G401 (cell line): ENCODE measurements at regions not wholly inside any gene's neighbourhood (a gene's known extent, or its start where the extent isn't known, plus 50 kb on each side); places are given as distances from the start of the nearest gene placed in this dataset.
A peak's percentile ranks its signal among the peaks of the same experiment; 100 is the strongest.

Experiments
- DNase-seq: peaks from one replicate; pipeline ENCODE4 v3.0.0-alpha.2; 2015; ENCODE audit warnings: low spot score
- in situ Hi-C: cut with HindIII; loops from 2 replicates; pipeline ENCODE4 v1.10.0; 2016; ENCODE audit warnings: low sequenced_read_pairs, mixed read lengths

DNA sequence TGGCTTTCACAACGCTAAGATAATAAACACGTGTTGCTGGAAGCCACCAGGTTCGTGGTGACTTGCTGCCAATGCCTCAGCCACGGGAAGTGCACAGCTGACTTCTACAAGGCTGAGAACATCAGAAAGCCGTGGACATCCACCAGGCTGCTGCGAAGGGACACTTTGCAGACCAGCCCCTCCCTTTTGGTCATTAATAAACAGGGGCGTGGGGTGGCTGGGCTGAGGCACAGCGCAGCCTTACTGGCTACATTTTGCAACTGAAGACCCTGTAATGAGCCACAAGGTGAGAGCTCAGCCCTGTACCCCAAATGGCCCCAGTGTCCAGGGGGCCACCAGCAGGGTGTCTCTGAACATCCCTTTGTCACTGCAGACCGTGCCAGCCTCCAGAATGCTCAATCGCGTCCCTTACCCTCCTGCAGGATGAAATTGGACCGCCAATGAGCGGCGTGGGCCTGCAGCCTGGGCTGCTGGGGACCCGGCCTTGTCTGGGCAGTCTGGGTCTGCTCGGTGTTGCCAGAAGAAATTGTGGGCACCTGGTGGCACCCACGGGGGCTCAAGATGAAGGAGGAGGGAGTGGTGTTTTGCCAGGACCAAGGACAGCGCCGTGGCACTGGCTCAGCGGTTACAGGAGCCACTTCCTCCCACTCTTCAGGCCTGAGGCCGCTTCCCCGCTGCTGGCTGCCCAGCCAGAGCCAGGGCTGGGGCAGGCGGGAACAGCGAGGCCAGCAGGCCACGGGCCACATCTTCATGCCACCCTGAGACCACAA, 181.9 kb downstream of the CTTN start:
- in situ Hi-C loops = no loop called here
- no peak for DNase-seq

DNA sequence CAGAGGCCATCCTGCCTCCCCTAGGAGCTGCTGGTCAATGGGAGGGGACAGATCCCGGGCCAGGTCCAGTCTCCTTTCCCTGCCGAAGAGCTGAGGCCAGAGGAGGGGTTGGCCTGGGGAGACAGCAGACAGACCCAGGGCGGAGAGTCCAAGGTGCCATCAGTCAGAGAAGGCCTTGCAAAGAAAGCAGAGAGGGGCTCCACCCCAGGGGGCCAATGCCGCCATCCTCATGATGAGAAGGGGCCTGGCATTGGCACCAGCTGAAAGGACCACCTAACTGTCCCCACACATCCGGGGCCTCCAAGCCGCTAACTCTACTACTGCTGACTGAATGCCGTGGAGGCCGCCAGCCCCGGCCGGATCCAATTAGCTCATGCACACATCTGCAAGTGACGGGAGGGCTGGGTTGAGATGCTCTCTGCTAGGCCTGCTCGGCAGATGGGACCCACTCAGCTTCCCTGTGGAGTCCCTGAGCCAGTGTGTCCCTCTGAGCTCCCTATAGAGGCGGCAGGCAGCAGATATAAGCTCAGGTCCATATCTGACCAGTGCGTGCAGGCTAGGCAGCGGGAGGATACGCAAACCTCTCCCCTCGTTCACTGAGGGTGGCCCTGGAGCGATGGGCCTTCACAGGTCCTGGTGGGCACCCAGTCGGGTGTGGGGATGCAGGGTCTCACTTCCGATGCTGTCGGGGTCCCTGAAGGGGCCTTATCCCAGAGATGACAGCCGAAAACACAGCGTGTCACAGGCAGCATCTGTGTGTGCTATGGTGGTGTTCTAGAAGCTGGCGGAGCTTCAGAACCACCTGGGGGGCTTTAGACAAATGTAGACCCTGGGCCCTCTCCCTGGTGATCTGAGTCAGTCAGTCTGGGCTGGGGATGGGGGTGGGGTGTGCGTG, 183.9 kb downstream of the CTTN start:
- DNase-seq = no peak
- in situ Hi-C loops = no loop called here

DNA sequence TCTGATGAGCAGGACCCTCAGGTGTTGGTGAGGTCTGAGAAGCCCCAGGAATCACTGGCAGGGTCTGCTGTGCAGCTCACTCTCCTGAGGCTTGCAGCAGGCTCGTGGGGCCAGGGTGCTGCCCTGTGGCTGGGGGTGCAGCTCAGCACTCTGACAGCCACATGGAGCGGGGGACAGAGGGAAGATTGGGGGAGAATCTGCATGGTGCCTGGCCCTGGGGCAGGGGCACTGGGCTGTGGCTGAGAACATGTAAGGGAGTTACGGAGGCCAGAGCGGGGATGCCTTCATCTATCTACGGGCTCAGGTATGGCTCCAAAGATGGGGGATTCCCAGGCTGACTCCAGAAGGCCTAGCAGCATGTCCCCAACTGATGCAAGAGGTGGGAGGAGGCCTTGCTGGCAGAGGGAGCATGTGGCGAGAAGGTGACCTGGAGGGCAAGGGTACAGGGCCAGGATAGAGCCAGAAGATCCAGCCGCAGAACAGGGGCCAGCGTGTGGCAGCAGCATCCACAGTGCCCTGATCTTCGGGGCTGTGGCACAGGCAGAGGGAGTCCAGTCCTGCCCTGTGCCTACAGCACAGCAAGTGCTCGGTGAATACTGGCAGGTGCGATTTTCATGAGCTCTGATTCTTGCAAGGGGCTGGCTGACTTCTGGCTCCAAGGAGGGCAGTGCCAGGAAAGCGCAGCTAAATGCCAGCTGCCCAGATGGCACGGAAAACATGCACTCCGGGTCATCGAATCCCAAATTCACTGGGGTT, 184.7 kb downstream of the CTTN start:
- peak; percentile 85 for DNase-seq
- in situ Hi-C loops = no loop called here

DNA sequence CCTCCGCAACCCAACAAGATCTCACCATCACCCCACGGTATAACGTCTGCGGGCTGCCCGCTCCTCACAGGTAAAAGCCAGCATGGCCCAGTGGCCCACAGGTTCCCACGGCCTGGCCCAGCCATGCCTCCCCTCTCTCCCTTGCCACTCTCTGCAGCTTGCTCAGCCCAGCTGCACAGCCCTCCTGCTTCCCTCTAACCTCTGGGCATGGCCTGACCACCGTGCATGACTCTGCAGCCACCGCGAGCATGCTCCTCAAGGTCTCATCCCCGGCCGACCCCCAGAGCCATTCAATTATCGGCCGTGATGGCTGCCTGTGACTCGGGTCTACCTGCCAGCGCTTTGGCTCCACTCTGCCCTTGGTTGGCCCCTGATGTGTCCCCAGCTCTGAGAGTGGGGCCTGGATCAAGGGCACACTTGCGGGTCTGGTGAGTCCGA, 185.5 kb downstream of the CTTN start:
- in situ Hi-C loops = no loop called here

DNA sequence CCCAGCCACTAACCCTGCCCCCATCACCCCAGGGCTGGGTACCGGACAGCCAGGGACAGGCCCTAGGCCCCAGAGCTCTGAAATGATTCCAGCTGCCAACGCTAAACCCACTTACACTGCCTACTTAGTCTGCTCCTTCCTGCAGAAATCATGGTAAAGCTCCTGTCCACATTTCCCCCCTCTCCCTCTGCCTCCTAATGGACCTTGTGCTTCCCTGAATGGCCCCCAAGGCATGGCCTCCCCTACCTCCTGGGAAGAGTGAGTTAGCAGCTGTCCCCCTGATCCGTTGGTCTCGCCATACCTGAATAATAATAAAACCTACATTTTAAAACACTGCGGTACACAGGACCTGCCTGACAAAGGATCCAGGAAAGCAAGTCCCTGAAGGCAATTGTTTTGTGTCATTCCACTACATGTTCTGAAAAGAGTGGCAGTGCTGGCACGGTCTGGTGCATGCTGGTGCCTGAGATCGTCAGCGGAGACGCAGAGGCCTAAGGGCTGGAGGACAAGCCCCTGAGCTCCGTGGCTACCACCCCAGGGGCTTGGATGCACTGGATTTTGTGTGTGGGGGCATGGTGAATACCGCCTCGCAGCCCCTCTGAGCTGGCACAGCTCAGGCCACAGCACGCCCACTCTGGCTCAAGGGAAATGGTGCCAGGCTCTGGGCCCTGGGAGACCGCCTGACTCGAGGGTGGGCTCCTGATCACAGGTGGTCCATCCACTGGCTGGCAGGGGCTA, 186.3 kb downstream of the CTTN start:
- in situ Hi-C loops = no loop called here
- DNase-seq = peak; percentile 28

More for the DNA sequence above, 185.5 kb downstream of the CTTN start:
- no peak for DNase-seq

DNA sequence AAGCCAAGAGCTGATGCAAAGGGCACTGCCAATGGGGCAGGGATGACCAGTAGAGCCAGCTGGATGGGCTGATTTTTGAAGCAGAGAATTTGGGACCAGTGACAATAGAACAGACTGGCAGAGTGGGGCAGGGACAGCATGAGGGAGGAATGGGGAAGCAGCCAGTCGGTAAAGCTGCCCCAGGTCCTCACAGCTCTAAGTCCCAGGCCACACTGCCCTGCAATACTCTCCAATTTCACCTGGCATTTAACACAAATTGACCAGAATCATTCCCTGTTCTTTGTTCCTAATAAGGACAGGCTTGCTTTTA, 186.9 kb downstream of the CTTN start:
- in situ Hi-C loops = no loop called here

DNA sequence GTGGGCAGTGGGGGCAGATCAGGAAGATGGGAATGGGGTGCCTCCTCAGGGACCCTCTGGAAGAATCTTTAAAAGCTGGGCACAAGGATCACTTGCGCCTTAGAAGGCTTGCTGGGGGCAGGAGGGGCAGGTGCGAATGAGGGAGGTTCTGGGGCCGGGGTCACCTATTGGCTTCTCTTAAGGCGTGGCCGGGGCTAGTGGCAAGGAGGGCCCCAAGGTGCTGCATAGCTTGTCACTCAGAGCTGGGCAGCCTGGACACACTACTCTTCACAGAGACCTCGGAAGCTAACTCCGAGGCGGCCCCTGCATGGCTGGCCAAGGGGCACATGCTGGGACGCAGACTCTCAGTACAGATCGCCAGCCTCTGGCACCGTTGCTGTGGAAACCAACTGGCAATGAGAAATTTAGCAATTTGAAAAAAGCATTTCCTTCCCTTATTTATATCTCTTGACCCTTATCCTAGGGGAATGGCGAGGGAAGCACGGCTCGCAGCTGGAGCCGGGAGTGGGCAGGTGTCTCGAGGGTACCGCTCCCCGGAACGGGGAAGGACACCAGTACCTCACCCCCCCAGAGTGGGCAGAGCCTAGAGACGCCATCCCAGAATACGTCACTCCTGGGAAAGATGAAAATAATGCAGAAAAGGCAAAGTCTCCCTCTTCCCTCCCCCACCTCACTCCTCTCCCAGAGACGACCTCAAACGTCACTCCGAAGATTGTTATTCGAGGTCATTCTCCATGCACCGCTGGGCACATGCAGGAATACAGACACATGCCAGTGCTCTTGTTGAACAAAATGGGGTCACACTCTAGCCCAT, 188.1 kb downstream of the CTTN start:
- in situ Hi-C loops = no loop called here
- DNase-seq = no peak

More for the DNA sequence above, 186.9 kb downstream of the CTTN start:
- peak; percentile 83 for DNase-seq

DNA sequence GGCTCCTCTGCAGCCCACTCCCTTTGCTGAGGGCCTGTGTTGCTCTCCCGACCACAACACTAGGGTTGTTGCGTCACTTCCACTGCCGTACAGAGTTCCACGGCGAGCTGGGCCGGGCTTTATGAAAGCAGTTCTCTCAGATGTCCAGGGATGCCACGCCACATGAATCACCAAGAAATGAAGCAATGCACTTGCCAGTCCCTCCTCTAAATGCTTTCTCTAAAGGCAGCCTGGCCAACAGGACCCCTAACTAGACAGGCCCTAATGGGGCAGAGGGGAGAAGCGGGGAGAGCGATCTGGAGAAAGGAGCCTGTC, 188.7 kb downstream of the CTTN start:
- in situ Hi-C loops = no loop called here
- no peak for DNase-seq

DNA sequence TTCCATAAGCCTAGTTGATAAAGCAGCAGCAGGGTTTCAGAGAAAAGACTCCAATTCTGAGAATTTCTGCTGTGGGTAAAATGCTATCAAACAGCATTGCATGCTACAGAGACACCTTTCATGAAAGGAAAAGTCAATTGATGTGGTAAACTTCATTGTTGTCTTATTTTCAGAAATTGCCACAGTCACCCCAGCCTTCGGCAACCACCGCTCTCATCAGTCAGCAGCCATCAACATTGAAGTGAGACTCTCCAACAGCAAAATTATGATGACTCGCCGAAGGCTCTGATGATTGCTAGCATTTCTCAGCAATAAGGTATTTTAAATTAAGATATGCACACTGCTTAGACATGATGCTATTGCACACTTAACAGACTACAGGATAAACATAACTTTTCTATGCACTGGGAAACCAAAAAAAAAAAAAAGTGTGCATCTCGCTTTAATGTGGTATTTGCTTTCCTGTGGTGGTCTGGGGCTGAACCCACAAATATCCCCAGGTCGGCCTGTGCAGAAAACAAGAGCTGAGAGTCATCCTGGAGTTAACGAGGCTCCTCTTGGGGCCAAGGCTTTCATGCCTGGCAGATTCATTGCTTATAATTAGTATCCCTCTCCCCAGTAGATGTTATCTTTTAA, 192.1 kb downstream of the CTTN start:
- no peak for DNase-seq
- in situ Hi-C loops = no loop called here

DNA sequence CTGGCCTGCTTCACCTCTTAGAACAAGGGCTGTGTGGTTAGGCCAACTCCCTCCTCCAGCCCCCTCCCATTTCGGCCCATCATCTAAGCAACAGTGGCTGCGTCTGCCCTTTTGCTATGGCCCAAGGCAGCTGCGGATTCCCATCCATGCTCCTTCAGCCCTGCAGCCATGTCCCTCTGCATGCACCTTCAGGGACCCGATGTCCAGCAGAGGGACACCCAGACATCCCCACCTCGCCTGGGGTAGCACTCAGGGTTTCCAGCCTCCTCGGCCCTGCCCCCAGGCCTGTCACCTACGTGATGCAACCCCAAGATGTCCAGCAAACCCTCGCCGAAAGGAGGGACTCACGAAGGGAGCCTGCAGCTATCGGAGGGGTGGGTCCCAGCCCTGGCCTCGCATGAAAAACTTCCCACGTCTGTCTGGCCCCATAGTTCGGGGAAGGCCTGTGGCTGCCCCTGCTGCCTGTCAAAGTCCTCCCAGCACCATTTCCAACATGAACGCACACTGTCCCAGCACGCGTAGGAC, 194.4 kb downstream of the CTTN start:
- in situ Hi-C loops = no loop called here
- DNase-seq = no peak

DNA sequence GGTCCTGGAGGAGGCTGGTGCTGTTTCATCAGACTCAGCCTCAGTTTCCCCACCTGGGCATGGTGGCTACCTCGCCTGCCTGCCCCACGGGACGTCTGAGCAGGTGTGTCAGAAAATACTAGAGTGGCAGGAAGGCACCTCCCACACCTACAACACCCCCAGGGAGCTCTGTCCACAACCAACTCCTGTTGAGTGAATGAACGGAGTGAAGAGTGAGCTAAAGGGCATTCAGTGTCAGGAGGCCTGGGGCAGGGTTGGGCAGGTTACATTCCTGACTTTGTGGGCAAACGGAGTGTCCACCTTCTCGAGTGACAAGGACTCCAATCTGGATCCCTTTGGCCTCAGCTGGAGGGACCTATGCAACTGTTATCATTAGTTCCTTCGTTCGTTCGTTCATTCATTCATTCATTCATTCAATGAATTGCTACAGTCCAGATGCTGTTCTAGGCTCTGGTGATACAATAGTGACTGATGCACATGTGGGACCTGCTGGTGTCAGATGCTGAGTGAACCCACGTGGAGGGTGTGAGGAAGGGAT, 195.2 kb downstream of the CTTN start:
- no peak for DNase-seq
- in situ Hi-C loops = no loop called here

DNA sequence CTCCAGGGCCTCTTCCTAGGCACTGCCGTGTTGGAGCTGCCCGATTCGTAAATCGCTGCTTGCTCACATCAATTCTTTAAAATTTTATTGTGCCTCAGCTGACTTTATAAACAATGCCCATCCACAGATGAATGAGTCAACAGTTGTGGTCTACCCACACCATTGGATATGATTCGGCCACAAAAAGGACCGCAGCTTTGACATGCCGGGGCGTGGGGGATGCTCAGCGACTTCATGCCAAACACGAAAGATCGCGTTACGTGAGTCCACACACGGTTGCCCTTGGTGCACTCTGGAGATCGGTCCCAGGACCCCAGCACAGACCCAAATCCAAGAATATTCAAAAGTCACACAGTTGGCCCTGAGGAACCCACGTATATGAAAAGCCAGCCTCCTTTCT, 195.7 kb downstream of the CTTN start:
- in situ Hi-C loops = no loop called here
- no peak for DNase-seq

DNA sequence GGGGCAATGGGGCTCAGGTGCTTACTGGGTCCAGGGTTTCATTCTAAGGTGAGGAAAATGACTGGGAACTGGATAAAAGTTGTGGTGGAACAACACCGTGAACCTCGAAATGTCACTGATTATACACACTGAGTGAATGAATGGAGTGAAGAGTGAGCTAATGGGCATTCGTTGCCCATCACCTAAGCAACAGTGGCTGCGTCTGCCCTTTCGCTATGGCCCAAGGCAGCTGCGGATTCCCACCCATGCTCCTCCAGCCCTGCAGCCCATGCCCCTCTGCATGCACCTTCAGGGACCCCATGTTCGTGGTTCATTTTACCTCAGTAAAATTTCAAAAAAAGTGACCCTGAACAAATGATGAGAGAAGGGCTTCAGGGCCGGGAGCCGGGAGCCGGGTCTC, 196.3 kb downstream of the CTTN start:
- in situ Hi-C loops = no loop called here
- DNase-seq = no peak

DNA sequence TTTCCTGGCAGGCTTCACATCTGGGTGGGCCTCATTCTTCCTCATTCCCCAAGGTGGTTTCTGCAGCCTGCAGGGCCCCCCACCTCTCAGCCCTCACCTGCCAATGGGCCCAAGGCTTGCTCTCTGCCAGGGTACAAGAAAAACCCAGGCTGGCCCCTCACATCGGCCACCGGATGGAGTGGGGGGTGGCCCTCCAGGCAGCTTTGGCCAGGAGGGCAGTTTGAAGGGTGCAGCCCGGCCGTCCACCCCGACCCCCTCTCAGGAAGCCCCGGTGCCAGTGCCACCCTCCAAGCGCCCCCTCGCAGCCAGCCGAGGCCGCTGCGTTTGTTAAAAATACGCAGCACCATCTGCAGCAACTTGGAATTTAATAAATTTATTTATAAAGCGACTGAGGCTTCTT, 196.7 kb downstream of the CTTN start:
- no peak for DNase-seq
- in situ Hi-C loops = no loop called here

DNA sequence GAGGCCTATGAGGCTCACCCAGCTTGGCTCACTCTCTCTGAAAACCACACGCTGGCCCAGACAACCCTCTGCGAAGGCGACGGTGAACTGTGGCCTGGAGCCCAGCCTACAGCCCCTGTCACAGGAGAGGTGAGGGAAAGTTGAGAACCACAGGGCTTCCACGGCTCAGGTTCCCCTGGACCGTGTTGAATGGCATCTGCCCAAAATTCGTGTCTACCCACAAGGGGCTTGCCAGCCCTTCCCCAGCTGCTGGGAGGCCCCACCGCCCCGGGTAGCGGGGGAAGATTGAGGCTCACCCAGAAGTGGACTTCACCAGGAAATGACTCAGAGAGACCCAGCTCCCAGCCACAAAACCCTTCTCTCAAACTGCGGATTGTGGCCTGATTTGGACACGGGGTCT, 197.1 kb downstream of the CTTN start:
- DNase-seq = no peak
- in situ Hi-C loops = no loop called here

DNA sequence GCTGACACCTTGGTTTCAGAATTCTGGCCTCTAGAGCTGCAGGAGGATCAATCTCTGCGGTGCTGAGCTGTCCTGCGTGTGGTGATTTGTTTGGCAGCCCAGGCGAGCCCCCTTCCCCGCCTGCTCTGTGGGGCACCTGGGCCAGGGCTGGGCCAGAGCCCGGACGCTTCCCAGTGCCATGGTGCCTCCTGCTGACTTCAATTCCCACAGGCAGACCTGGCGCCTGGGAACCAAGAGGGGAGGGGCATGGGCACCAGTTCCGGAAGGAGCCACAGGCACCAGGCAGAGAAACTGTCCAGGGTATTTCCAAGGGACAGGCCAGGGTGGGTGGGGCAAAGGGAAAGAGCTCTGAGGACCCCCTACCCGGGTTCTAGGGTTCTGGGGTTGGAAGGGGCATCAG, 197.8 kb downstream of the CTTN start:
- in situ Hi-C loops = no loop called here
- no peak for DNase-seq

DNA sequence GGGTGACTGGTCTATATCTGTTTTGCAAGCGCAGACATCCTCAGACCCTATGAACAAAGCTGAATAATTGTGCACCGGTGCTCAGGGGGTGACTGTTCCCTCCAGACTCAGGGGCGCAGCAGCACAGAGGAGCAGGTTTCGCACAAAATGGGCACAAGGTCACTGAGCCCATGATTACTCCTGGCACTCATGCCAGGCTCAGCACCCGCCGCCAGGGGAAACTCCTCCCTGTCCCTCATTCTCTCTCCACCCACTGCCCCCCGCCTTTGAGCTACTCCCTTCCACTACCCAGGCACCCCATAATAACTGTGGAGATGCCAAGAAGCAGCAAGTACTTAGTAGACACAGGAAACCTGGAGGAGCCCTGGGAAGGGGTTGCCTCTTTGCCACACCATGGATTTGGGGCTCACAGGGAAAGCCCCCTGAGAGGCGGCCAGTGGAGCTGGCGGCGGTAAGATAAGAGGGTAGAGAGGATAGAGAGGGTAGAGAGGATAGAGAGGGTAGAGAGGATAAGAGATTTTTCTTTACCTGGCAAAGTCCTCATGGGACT, 198.8 kb downstream of the CTTN start:
- no peak for DNase-seq
- in situ Hi-C loops = no loop called here
